Memory B cell (primary cell): ENCODE measurements at regions not wholly inside any gene's neighbourhood (a gene's known extent, or its start where the extent isn't known, plus 50 kb on each side); places are given as distances from the start of the nearest gene placed in this dataset.

Source experiments
- ATAC-seq: fragments of 150-1000 bp; cut with Tn5 transposase; 2 replicates; pipeline ENCODE4 v1.10.0; 2021; ENCODE audit warnings: low read depth, mild to moderate bottlenecking, moderate library complexity
- DNase-seq, 2 donors: peaks; one replicate each; pipeline ENCODE4 v3.0.0; 2022; ENCODE audit warnings: low spot score in 2 of 2
- H3K27ac Mint-ChIP-seq: one replicate; pipeline ENCODE4 v1.8.0; 2022; ENCODE audit warnings: mild to moderate bottlenecking, moderate library complexity, mixed read lengths
- H3K27me3 Mint-ChIP-seq: one replicate; pipeline ENCODE4 v1.8.0; 2022; ENCODE audit warnings: mixed read lengths
- H3K36me3 Mint-ChIP-seq: one replicate; pipeline ENCODE4 v1.8.0; 2022; ENCODE audit warnings: mild to moderate bottlenecking, mixed read lengths
- H3K4me1 Mint-ChIP-seq: one replicate; pipeline ENCODE4 v1.8.0; 2022; ENCODE audit warnings: mixed read lengths
- H3K4me3 Mint-ChIP-seq: one replicate; pipeline ENCODE4 v1.8.0; 2022; ENCODE audit warnings: mild to moderate bottlenecking, moderate library complexity, mixed read lengths
- H3K9me3 Mint-ChIP-seq: one replicate; pipeline ENCODE4 v1.8.0; 2022; ENCODE audit warnings: mixed read lengths

- Mint-ChIP-seq H3K27me3 (peaks cover 24% of the 10 kb centered on the region), H3K27ac (no peak overlapping the region), H3K4me1 (peaks cover 3% of the 10 kb centered on the region), H3K9me3 (peaks cover 4% of the 10 kb centered on the region), H3K4me3 (no peak overlapping the region), H3K36me3 (peaks cover 2% of the 10 kb centered on the region)
- ATAC-seq (no peak), DNase-seq (no peak)
These were observed 53.1 kb upstream of the PRR23E start for GRCh38 chr3:127139601-127140500.

- Mint-ChIP-seq H3K4me1 (peaks cover 3% of the 10 kb centered on the region), H3K4me3 (no peak overlapping the region), H3K27me3 (peaks cover 23% of the 10 kb centered on the region), H3K36me3 (peaks cover 2% of the 10 kb centered on the region), H3K9me3 (peaks cover 4% of the 10 kb centered on the region), H3K27ac (no peak overlapping the region)
- no peak for DNase-seq
- no peak for ATAC-seq
These were observed 52.1 kb upstream of the PRR23E start for GRCh38 chr3:127140501-127141460.

DNA sequence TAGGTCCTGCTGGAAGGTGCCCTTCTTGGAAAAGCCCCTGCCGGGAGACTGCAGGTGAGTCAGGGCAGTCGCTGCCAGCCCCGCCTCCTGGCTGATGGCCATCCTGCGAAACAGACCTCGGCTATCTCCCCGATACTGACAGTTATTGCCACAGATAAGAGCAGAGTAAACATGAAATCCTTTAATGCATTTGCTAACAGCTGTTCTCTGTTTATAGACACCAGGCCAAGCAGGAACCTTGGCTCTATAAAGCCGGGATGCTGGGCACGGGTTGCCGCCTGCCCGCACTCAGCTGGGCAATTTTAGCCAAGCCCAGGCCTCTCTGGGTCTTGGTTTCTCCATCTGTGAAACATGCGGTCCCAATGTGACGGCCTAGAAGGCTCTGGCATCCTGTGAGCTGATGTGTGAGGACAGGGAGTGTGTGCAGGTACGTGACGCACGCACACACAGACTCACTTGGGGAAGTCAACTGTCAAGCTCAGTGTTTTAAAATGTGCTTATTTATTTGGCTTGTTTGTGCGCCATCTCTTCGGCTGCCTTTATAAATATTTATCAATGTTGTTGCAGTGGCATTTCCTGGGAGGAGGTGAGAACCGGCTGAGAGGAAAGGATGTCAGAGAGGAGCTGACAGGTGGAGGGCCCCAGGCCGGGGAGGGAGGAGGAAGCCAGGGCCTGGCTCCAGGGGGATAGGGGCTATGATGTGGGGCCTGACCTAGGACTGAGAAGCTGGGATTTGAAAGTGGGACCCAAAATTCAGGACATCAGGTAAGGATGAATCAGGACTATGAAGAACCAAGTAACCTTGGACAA, 50.8 kb upstream of the PRR23E start:
- DNase-seq (no peak), ATAC-seq (no peak)
- H3K36me3 Mint-ChIP-seq, result peaks cover 2% of the 10 kb centered on the region
- H3K9me3 Mint-ChIP-seq, result peaks cover 4% of the 10 kb centered on the region
- H3K27ac Mint-ChIP-seq, result no peak overlapping the region
- peaks cover 3% of the 10 kb centered on the region for H3K4me1 Mint-ChIP-seq
- no peak overlapping the region for H3K4me3 Mint-ChIP-seq
- H3K27me3 Mint-ChIP-seq, result peaks cover 19% of the 10 kb centered on the region
